IPS-NIHi7 (cell line): ENCODE measurements at regions not wholly inside any gene's neighbourhood (a gene's known extent, or its start where the extent isn't known, plus 50 kb on each side); places are given as distances from the start of the nearest gene placed in this dataset.

Experiments used
- DNase-seq: peaks from one replicate; pipeline ENCODE4 v3.0.0; 2012; ENCODE audit warnings: mixed read lengths; ENCODE audit errors: extremely low spot score

- no peak for DNase-seq
Observed at GRCh38 chr4:144463896-144464295, 182.1 kb upstream of the HHIP start.

GRCh38 chr4:144465546-144465945 lies 180.4 kb upstream of the HHIP start:
- no peak for DNase-seq

GRCh38 chr4:144480068-144480467 lies 165.9 kb upstream of the HHIP start:
- no peak for DNase-seq

GRCh38 chr4:144489831-144490230 lies 156.1 kb upstream of the HHIP start:
- DNase-seq, result no peak

GRCh38 chr4:144494280-144494679 lies 151.7 kb upstream of the HHIP start:
- no peak for DNase-seq

- no peak for DNase-seq
Observed at GRCh38 chr4:144495944-144496343, 150.0 kb upstream of the HHIP start.

GRCh38 chr4:144499777-144500176 lies 146.2 kb upstream of the HHIP start:
- no peak for DNase-seq

- DNase-seq, result no peak
Observed at GRCh38 chr4:144501231-144501780, 144.7 kb upstream of the HHIP start.

- DNase-seq, result no peak
Observed at GRCh38 chr4:144504883-144505282, 141.1 kb upstream of the HHIP start.

- no peak for DNase-seq
Observed at GRCh38 chr4:144507311-144508101, 138.4 kb upstream of the HHIP start.

GRCh38 chr4:144509088-144510015 lies 136.6 kb upstream of the HHIP start:
- no peak for DNase-seq

GRCh38 chr4:144514736-144515135 lies 131.2 kb upstream of the HHIP start:
- DNase-seq, result no peak

GRCh38 chr4:144518181-144518895 lies 127.6 kb upstream of the HHIP start:
- DNase-seq, result no peak

GRCh38 chr4:144531841-144532240 lies 114.1 kb upstream of the HHIP start:
- DNase-seq, result no peak

GRCh38 chr4:144547678-144548298 lies 98.2 kb upstream of the HHIP start:
- DNase-seq, result no peak

- no peak for DNase-seq
Observed at GRCh38 chr4:144556636-144557035, 89.3 kb upstream of the HHIP start.

- DNase-seq, result no peak
Observed at GRCh38 chr4:144557404-144557803, 88.6 kb upstream of the HHIP start.

GRCh38 chr4:144562019-144562705 lies 83.8 kb upstream of the HHIP start:
- DNase-seq, result peak; percentile 52

GRCh38 chr4:144564358-144564757 lies 81.6 kb upstream of the HHIP start:
- DNase-seq, result no peak

- no peak for DNase-seq
Observed at GRCh38 chr4:144565527-144566195, 80.3 kb upstream of the HHIP start.
